ES-I3 (cell line): ENCODE measurements at regions not wholly inside any gene's neighbourhood (a gene's known extent, or its start where the extent isn't known, plus 50 kb on each side); places are given as distances from the start of the nearest gene placed in this dataset.
A peak's percentile ranks its signal among the peaks of the same experiment; 100 is the strongest.

Experiments
- H3K36me3 ChIP-seq: 2 replicates; pipeline ENCODE4 v1.6.1; 2013; ENCODE audit warnings: mild to moderate bottlenecking, low read length, control low read depth, moderate library complexity; ENCODE audit not compliant: insufficient read depth
- H3K4me1 ChIP-seq: 2 replicates; pipeline ENCODE4 v1.6.1; 2013; ENCODE audit warnings: mild to moderate bottlenecking, control low read depth, low read length; ENCODE audit not compliant: insufficient read depth
- H3K9ac ChIP-seq: 2 replicates; pipeline ENCODE4 v1.6.1; 2013; ENCODE audit warnings: low read depth, mild to moderate bottlenecking, low read length, moderate library complexity
- H3K9me3 ChIP-seq: 2 replicates; pipeline ENCODE4 v1.6.1; 2013; ENCODE audit warnings: mild to moderate bottlenecking, low read length, moderate library complexity; ENCODE audit not compliant: control insufficient read depth, insufficient read depth

GRCh38 chr6:14367296-14367695, 249.7 kb downstream of the CD83 start:
- Histone ChIP-seq H3K36me3 (no peaks in the 10 kb centered on the region; the same call in none of the 2 replicates), H3K4me1 (peaks cover 29% of the 10 kb centered on the region), H3K9me3 (peaks cover 7% of the 10 kb centered on the region), H3K9ac (no peak overlapping the region)

- H3K9me3 ChIP-seq, result peaks cover 20% of the 10 kb centered on the region
- peaks cover 25% of the 10 kb centered on the region; the same call in 1 of the 2 replicates for H3K4me1 ChIP-seq
- no peaks in the 10 kb centered on the region; the same call in none of the 2 replicates for H3K36me3 ChIP-seq
- H3K9ac ChIP-seq, result no peak overlapping the region
Observed at GRCh38 chr6:14369717-14370116, 252.1 kb downstream of the CD83 start.

- H3K4me1 ChIP-seq, result peaks cover 25% of the 10 kb centered on the region; the same call in 1 of the 2 replicates
- H3K9me3 ChIP-seq, result peaks cover 21% of the 10 kb centered on the region
- H3K9ac ChIP-seq, result no peak overlapping the region
- no peaks in the 10 kb centered on the region; the same call in none of the 2 replicates for H3K36me3 ChIP-seq
Observed at GRCh38 chr6:14371530-14371929, 254.0 kb downstream of the CD83 start.

GRCh38 chr6:14372734-14373489, 255.3 kb downstream of the CD83 start:
- H3K36me3 ChIP-seq, result peaks cover 4% of the 10 kb centered on the region
- no peak overlapping the region for H3K9ac ChIP-seq
- peaks cover 24% of the 10 kb centered on the region for H3K9me3 ChIP-seq
- peaks cover 14% of the 10 kb centered on the region; the same call in 1 of the 2 replicates for H3K4me1 ChIP-seq

- peaks cover 32% of the 10 kb centered on the region for H3K9me3 ChIP-seq
- H3K9ac ChIP-seq, result no peak overlapping the region
- peaks cover 11% of the 10 kb centered on the region; the same call in 1 of the 2 replicates for H3K4me1 ChIP-seq
- H3K36me3 ChIP-seq, result peaks cover 4% of the 10 kb centered on the region; the same call in 1 of the 2 replicates
Observed at GRCh38 chr6:14373648-14374437, 256.3 kb downstream of the CD83 start.

GRCh38 chr6:14375930-14376329, 258.4 kb downstream of the CD83 start:
- H3K9ac ChIP-seq, result no peak overlapping the region
- peaks cover 12% of the 10 kb centered on the region for H3K4me1 ChIP-seq

GRCh38 chr6:14379568-14379967, 262.0 kb downstream of the CD83 start:
- peaks cover 19% of the 10 kb centered on the region for H3K9me3 ChIP-seq
- H3K9ac ChIP-seq, result peak overlapping the region; percentile 21; the same call in 1 of the 2 replicates
- peaks cover 38% of the 10 kb centered on the region for H3K4me1 ChIP-seq
- peaks cover 4% of the 10 kb centered on the region; the same call in 1 of the 2 replicates for H3K36me3 ChIP-seq

More at GRCh38 chr6:14375930-14376329, 258.4 kb downstream of the CD83 start:
- Histone ChIP-seq H3K9me3 (peaks cover 32% of the 10 kb centered on the region), H3K36me3 (peaks cover 4% of the 10 kb centered on the region; the same call in 1 of the 2 replicates)

GRCh38 chr6:14380086-14380820, 262.7 kb downstream of the CD83 start:
- peaks cover 19% of the 10 kb centered on the region for H3K9me3 ChIP-seq
- H3K36me3 ChIP-seq, result peaks cover 4% of the 10 kb centered on the region; the same call in 1 of the 2 replicates
- H3K4me1 ChIP-seq, result peaks cover 38% of the 10 kb centered on the region
- peak overlapping the region; percentile 21; the same call in 1 of the 2 replicates for H3K9ac ChIP-seq

GRCh38 chr6:14380901-14381828, 263.6 kb downstream of the CD83 start:
- H3K9me3 ChIP-seq, result peaks cover 19% of the 10 kb centered on the region
- H3K4me1 ChIP-seq, result peaks cover 38% of the 10 kb centered on the region
- H3K9ac ChIP-seq, result peak overlapping the region; percentile 21; the same call in 1 of the 2 replicates

GRCh38 chr6:14381829-14382677, 264.5 kb downstream of the CD83 start:
- Histone ChIP-seq H3K4me1 (peaks cover 38% of the 10 kb centered on the region), H3K9ac (peak overlapping the region; percentile 5; the same call in 1 of the 2 replicates), H3K36me3 (peaks cover 3% of the 10 kb centered on the region; the same call in 1 of the 2 replicates)

More at GRCh38 chr6:14380901-14381828, 263.6 kb downstream of the CD83 start:
- peaks cover 4% of the 10 kb centered on the region; the same call in 1 of the 2 replicates for H3K36me3 ChIP-seq

GRCh38 chr6:14382678-14383236, 265.2 kb downstream of the CD83 start:
- Histone ChIP-seq H3K4me1 (peaks cover 38% of the 10 kb centered on the region), H3K9ac (peak overlapping the region; percentile 5; the same call in 1 of the 2 replicates), H3K36me3 (no peaks in the 10 kb centered on the region), H3K9me3 (peaks cover 8% of the 10 kb centered on the region)

More at GRCh38 chr6:14381829-14382677, 264.5 kb downstream of the CD83 start:
- peaks cover 15% of the 10 kb centered on the region for H3K9me3 ChIP-seq
